Colonic mucosa (tissue), 4 donors: ENCODE measurements at regions not wholly inside any gene's neighbourhood (a gene's known extent, or its start where the extent isn't known, plus 50 kb on each side); places are given as distances from the start of the nearest gene placed in this dataset.

Source experiments
- DNase-seq: peaks from one replicate; pipeline ENCODE4 v3.0.0-alpha.2; 2020
- H3K27ac ChIP-seq: fragments of 200-600 bp; one replicate; pipeline ENCODE4 v1.8.0; 2021
- H3K27me3 ChIP-seq: fragments of 200-600 bp; one replicate; pipeline ENCODE4 v1.8.0; 2021
- H3K36me3 ChIP-seq: fragments of 200-600 bp; one replicate; pipeline ENCODE4 v1.8.0; 2021
- H3K4me1 ChIP-seq: fragments of 200-600 bp; one replicate; pipeline ENCODE4 v1.8.0; 2021; ENCODE audit warnings: mild to moderate bottlenecking
- H3K4me3 ChIP-seq: fragments of 200-600 bp; one replicate; pipeline ENCODE4 v1.8.0; 2021
- H3K9ac ChIP-seq, 2 donors: one replicate each; pipeline ENCODE4 v1.7.0; 2013; ENCODE audit warnings: control low read depth in 2 of 2, low read depth in 2 of 2, low read length in 2 of 2
- H3K9me3 ChIP-seq: fragments of 200-600 bp; one replicate; pipeline ENCODE4 v1.8.0; 2021
- intact Hi-C: fragments of 100-400 bp; cut with DNase I; formaldehyde crosslinking; loops from one replicate; pipeline ENCODE4 v1.14.1; 2022
- TF ChIP-seq, protein P1 (sequence below): fragments of 200-600 bp; IDR thresholded peaks from one replicate; pipeline ENCODE4 v1.8.0; 2022; ENCODE audit warnings: antibody characterized with exemption, mild to moderate bottlenecking
- donor health status: healthy.
- donor health status: DM: no; HTN: no; CAD: no.
- donor health status: DM: no; HTN: no; CAD: no.

DNA sequence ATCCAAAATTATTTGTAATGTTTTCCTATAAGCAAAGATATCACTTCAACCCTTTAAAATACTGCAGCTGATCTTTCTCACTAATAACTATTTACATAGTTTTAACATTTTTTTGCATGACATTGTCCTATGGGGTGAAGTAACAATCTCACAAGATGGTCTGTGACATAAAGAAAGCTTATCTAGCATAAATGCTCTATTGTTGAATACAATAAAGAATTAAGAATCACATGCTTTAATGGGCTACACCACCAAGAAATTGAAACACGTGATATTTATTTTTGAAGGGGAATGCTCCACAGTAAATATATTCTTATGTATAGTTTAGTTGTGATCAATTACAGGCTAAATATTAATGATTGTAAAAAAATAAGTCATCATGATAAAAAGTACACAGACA is 441.1 kb downstream of the PTH2R start:
- intact Hi-C loops, result no loop called here
- Histone ChIP-seq H3K27ac (no peak overlapping the region), H3K9me3 (no peaks in the 10 kb centered on the region), H3K9ac (no peak overlapping the region), H3K4me1 (no peaks in the 10 kb centered on the region), H3K4me3 (no peak overlapping the region), H3K27me3 (no peaks in the 10 kb centered on the region), H3K36me3 (no peaks in the 10 kb centered on the region)
- TF ChIP-seq, protein P1, sequence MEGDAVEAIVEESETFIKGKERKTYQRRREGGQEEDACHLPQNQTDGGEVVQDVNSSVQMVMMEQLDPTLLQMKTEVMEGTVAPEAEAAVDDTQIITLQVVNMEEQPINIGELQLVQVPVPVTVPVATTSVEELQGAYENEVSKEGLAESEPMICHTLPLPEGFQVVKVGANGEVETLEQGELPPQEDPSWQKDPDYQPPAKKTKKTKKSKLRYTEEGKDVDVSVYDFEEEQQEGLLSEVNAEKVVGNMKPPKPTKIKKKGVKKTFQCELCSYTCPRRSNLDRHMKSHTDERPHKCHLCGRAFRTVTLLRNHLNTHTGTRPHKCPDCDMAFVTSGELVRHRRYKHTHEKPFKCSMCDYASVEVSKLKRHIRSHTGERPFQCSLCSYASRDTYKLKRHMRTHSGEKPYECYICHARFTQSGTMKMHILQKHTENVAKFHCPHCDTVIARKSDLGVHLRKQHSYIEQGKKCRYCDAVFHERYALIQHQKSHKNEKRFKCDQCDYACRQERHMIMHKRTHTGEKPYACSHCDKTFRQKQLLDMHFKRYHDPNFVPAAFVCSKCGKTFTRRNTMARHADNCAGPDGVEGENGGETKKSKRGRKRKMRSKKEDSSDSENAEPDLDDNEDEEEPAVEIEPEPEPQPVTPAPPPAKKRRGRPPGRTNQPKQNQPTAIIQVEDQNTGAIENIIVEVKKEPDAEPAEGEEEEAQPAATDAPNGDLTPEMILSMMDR, result no peak
- no peak for DNase-seq

DNA sequence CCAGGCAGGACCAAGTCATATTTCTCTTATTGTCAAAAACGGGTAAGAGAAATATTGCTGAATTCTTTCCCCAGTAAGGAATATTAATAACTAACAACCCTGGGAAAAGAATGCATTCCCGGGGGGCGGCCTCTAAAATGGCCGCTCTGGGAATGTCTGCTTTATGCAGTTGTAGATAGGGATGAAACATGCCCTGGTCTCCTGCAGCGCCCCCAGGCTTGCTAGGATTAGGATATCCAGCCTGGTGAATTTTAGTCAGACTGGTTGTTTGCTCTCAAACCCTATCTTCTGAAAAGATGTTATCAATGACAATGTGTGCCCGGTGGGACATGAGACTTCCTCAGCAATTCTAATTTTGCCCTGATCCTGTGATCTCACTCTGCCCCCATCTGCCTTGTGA is 448.1 kb downstream of the PTH2R start:
- no peak overlapping the region for H3K9ac ChIP-seq
- no peak for DNase-seq
- H3K27me3 ChIP-seq, result no peaks in the 10 kb centered on the region
- H3K9me3 ChIP-seq, result no peaks in the 10 kb centered on the region
- no peak overlapping the region for H3K27ac ChIP-seq
- TF ChIP-seq, protein P1, result no peak
- no peaks in the 10 kb centered on the region for H3K36me3 ChIP-seq
- H3K4me3 ChIP-seq, result no peak overlapping the region
- no peaks in the 10 kb centered on the region for H3K4me1 ChIP-seq
- intact Hi-C loops, result no loop called here

DNA sequence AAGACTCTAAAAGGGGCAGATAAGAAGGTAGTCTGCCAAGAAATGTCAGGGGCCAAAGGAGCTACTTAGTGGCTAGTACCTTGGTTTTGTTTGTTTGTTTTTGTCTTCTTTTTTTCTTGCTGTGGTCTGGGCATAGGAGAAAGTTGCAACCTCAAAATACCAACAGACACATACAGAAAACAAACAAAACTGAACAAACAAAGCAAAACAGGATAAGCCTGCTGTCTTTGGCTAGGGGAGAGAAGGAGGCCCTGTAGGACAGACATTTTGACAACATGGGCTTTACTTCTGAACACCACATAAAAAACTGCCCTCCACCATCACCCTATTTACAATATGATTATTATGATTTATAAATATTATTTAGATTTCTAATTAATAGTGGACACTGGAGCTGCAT is 460.8 kb downstream of the PTH2R start:
- H3K4me1 ChIP-seq, result no peaks in the 10 kb centered on the region
- H3K4me3 ChIP-seq, result no peak overlapping the region
- intact Hi-C loops, result no loop called here
- H3K9me3 ChIP-seq, result no peaks in the 10 kb centered on the region
- DNase-seq, result no peak
- no peak overlapping the region for H3K9ac ChIP-seq
- no peaks in the 10 kb centered on the region for H3K36me3 ChIP-seq
- H3K27ac ChIP-seq, result no peak overlapping the region
- TF ChIP-seq, protein P1, result no peak
- H3K27me3 ChIP-seq, result no peaks in the 10 kb centered on the region

DNA sequence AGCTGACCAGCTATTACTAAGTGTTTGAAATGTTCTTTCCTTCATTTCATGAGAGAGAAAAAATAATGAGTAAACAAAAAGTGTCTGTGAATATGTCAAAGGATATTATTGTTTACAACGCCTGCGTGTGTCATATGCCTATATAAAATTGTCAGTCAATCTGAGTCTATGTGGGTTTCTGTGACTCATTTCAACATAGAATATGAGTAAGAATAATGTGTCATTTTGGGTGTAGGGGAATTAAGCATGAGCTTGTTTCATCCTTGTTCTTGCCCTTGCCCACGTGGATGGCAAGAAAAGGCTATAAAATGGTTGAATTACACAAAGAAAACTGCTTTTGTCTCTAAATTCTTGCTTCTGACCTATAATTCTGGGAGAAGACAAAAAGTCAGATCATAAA is 466.0 kb downstream of the PTH2R start:
- no peak for DNase-seq
- intact Hi-C loops, result no loop called here

DNA sequence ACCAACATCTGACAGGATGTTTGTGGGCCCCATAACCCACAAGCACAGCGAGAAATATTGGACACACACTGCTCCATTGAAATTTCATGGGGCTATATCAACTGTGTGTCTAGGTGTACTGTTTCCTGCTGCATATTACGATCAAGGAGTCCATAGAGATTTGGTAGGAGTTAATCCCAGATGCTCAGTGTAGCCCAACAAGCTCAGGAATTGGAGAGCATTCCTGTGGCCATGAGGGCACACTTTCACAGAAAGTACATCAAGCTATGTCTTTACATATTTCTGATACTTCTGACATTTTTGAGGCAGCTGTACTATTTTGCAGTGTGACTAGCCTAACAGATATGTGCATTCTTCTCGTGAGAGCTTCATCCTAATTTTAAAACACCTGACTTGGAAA is 473.1 kb downstream of the PTH2R start:
- Histone ChIP-seq H3K4me1 (no peaks in the 10 kb centered on the region), H3K9me3 (no peaks in the 10 kb centered on the region), H3K27ac (no peak overlapping the region), H3K9ac (no peak overlapping the region), H3K36me3 (no peaks in the 10 kb centered on the region), H3K4me3 (no peak overlapping the region), H3K27me3 (no peaks in the 10 kb centered on the region)
- TF ChIP-seq, protein P1, result no peak
- DNase-seq, result no peak
- intact Hi-C loops, result no loop called here

More for the DNA sequence above, 466.0 kb downstream of the PTH2R start:
- Histone ChIP-seq H3K36me3 (no peaks in the 10 kb centered on the region), H3K4me1 (no peaks in the 10 kb centered on the region), H3K27me3 (no peaks in the 10 kb centered on the region), H3K4me3 (no peak overlapping the region), H3K9me3 (no peaks in the 10 kb centered on the region), H3K9ac (no peak overlapping the region), H3K27ac (no peak overlapping the region)
- TF ChIP-seq, protein P1, result no peak

DNA sequence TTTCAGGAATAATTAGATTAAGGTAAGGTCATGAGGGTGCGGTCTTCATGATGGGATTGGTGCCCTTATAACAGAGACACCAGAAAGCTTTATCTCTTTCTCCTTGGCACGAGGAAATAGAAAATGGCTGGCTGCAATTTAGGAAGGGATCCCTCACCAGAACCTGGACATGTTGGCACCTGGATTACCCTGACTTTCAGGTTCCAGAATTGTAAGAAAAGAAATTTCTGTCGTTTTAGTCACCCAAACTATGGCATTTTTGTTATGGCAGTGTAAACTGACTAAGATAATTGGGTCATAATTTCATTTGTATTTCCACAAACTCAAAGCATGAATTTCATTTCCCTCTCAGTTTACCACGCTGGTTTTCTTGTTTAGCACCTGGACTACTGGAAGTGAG is 473.6 kb downstream of the PTH2R start:
- TF ChIP-seq, protein P1, result no peak
- H3K4me1 ChIP-seq, result no peaks in the 10 kb centered on the region
- no peak overlapping the region for H3K9ac ChIP-seq
- no peak overlapping the region for H3K27ac ChIP-seq
- H3K9me3 ChIP-seq, result no peaks in the 10 kb centered on the region
- no peaks in the 10 kb centered on the region for H3K36me3 ChIP-seq
- intact Hi-C loops, result no loop called here
- DNase-seq, result no peak
- no peak overlapping the region for H3K4me3 ChIP-seq
- no peaks in the 10 kb centered on the region for H3K27me3 ChIP-seq
